NCI-H1694 treated with DMSO at 0.1 percent for 48 hours (cell line): ENCODE measurements at regions not wholly inside any gene's neighbourhood (a gene's known extent, or its start where the extent isn't known, plus 50 kb on each side); places are given as distances from the start of the nearest gene placed in this dataset.
"Not testable (repeated sequence)": the region's sequence is repeated elsewhere in the genome, so short reads cannot be mapped to it uniquely, and the experiment has no call there.

Experiments
- DNase-seq: peaks from one replicate; lab custom pipeline; 2025; lab: John Stamatoyannopoulos, UW

- no peak for DNase-seq
Measured at GRCh38 chr3:65172209-65172608, 484.4 kb upstream of the ADAMTS9 start.

- DNase-seq, result no peak
Measured at GRCh38 chr3:65170390-65171042, 482.7 kb upstream of the ADAMTS9 start.

GRCh38 chr3:65169961-65170360 lies 482.2 kb upstream of the ADAMTS9 start:
- no peak for DNase-seq

- DNase-seq, result no peak
Measured at GRCh38 chr3:65168547-65168946, 480.7 kb upstream of the ADAMTS9 start.

GRCh38 chr3:65166531-65166930 lies 478.7 kb upstream of the ADAMTS9 start:
- no peak for DNase-seq

GRCh38 chr3:65158023-65158422 lies 470.2 kb upstream of the ADAMTS9 start:
- DNase-seq, result no peak

- no peak for DNase-seq
Measured at GRCh38 chr3:65153850-65154512, 466.2 kb upstream of the ADAMTS9 start.

- no peak for DNase-seq
Measured at GRCh38 chr3:65151666-65152065, 463.9 kb upstream of the ADAMTS9 start.

- DNase-seq, result no peak
Measured at GRCh38 chr3:65149877-65150276, 462.1 kb upstream of the ADAMTS9 start.

GRCh38 chr3:65148687-65149086 lies 460.9 kb upstream of the ADAMTS9 start:
- no peak for DNase-seq

- DNase-seq, result no peak
Measured at GRCh38 chr3:65146179-65146578, 458.4 kb upstream of the ADAMTS9 start.

GRCh38 chr3:65145680-65146079 lies 457.9 kb upstream of the ADAMTS9 start:
- DNase-seq, result no peak

- no peak for DNase-seq
Measured at GRCh38 chr3:65144791-65145351, 457.1 kb upstream of the ADAMTS9 start.

- DNase-seq, result no peak
Measured at GRCh38 chr3:65142456-65142855, 454.7 kb upstream of the ADAMTS9 start.

- no peak for DNase-seq
Measured at GRCh38 chr3:65138556-65138955, 450.8 kb upstream of the ADAMTS9 start.

- DNase-seq, result not testable (repeated sequence)
Measured at GRCh38 chr3:65133752-65134151, 446.0 kb upstream of the ADAMTS9 start.

- DNase-seq, result no peak
Measured at GRCh38 chr3:65130782-65131181, 443.0 kb upstream of the ADAMTS9 start.

- DNase-seq, result no peak
Measured at GRCh38 chr3:65128346-65128745, 440.5 kb upstream of the ADAMTS9 start.

GRCh38 chr3:65126527-65127410 lies 439.0 kb upstream of the ADAMTS9 start:
- DNase-seq, result no peak

GRCh38 chr3:65120156-65120555 lies 432.4 kb upstream of the ADAMTS9 start:
- not testable (repeated sequence) for DNase-seq

GRCh38 chr3:65118912-65119499 lies 431.2 kb upstream of the ADAMTS9 start:
- no peak for DNase-seq

- no peak for DNase-seq
Measured at GRCh38 chr3:65114041-65114440, 426.2 kb upstream of the ADAMTS9 start.
